ENCODE measurements at regions not wholly inside any gene's neighbourhood (a gene's known extent, or its start where the extent isn't known, plus 50 kb on each side); places are given as distances from the start of the nearest gene placed in this dataset.

DNA sequence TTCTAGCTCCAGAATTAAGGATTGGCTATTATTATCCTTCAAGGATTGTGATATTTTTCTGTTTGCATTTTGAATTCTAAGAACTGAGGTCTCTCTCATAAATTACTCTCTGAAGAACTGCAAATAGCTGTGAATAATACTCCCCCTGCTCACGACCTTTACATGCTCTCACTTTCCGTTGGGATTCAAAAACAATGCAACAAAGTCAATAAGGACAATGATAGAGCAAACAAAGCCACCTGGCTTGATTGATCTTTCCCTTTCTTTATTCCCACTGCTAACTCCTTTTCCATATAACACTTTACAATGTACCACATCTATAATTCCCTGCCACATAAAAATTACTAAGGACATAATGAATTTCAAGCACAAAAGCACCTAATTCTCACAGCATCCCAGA, 523.0 kb upstream of the CA10 start:
- Histone ChIP-seq H3K4me2 (ENCODE audit: low read length) (no peak overlapping the region), H3K36me3 (ENCODE audit: insufficient read depth, low read length) (no peaks in the 10 kb centered on the region), H3K27ac (ENCODE audit: low read depth, low read length, poor library complexity, severe bottlenecking) (no peak overlapping the region), H3K9ac (ENCODE audit: low read length) (no peak overlapping the region), H3K4me3 (ENCODE audit: low read depth, low read length, poor library complexity, severe bottlenecking) (no peak overlapping the region), H3K27me3 (ENCODE audit: insufficient read depth, low read length) (no peaks in the 10 kb centered on the region), H3K79me2 (ENCODE audit: insufficient read depth, low read length) (no peaks in the 10 kb centered on the region), H3F3A (ENCODE audit: insufficient read depth, low read length) (no peaks in the 10 kb centered on the region), H3K4me1 (ENCODE audit: insufficient read depth, low read length, severe bottlenecking) (no peaks in the 10 kb centered on the region), H2AFZ (ENCODE audit: low read length) (no peak overlapping the region), H3K9me3 (ENCODE audit: low read length) (no peaks in the 10 kb centered on the region), H4K20me1 (ENCODE audit: insufficient read depth, low read length) (no peaks in the 10 kb centered on the region), H3K9me2 (ENCODE audit: low read depth, low read length) (no peaks in the 10 kb centered on the region)
- no peak for TF ChIP-seq EZH2 (IDR thresholded peaks at IDR 0.05; ENCODE audit: borderline replicate concordance, low read length)
- TF ChIP-seq, protein P1, sequence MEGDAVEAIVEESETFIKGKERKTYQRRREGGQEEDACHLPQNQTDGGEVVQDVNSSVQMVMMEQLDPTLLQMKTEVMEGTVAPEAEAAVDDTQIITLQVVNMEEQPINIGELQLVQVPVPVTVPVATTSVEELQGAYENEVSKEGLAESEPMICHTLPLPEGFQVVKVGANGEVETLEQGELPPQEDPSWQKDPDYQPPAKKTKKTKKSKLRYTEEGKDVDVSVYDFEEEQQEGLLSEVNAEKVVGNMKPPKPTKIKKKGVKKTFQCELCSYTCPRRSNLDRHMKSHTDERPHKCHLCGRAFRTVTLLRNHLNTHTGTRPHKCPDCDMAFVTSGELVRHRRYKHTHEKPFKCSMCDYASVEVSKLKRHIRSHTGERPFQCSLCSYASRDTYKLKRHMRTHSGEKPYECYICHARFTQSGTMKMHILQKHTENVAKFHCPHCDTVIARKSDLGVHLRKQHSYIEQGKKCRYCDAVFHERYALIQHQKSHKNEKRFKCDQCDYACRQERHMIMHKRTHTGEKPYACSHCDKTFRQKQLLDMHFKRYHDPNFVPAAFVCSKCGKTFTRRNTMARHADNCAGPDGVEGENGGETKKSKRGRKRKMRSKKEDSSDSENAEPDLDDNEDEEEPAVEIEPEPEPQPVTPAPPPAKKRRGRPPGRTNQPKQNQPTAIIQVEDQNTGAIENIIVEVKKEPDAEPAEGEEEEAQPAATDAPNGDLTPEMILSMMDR (IDR thresholded peaks at IDR 0.05; ENCODE audit: low read length): no peak

DNA sequence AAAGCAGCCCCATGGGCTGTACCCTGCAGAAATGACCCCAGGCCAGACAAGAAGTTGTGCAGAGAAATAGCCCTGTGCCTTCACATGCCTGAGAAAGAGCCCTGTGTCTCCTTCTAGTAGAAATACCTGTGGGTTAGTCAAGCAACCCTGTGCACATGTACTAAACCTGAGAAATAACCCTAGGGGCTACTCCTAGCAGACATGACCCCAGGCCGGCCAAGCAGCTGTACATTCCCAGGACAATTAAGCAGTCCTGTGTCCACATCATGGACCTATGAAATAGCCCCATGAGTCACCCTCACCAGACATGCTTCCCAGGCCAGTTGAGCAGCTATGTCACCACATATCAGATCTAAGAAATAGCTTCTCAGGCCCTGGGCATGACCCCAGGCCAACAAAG, 519.7 kb upstream of the CA10 start:
- no peak overlapping the region for H3K4me3 ChIP-seq (ENCODE audit: low read depth, low read length, poor library complexity, severe bottlenecking)
- H3K27me3 ChIP-seq (ENCODE audit: insufficient read depth, low read length): no peaks in the 10 kb centered on the region
- no peaks in the 10 kb centered on the region for H3K9me2 ChIP-seq (ENCODE audit: low read depth, low read length)
- H3F3A ChIP-seq (ENCODE audit: insufficient read depth, low read length): no peaks in the 10 kb centered on the region
- no peaks in the 10 kb centered on the region for H3K4me1 ChIP-seq (ENCODE audit: insufficient read depth, low read length, severe bottlenecking)
- no peak for TF ChIP-seq EZH2 (IDR thresholded peaks at IDR 0.05; ENCODE audit: borderline replicate concordance, low read length)
- TF ChIP-seq, protein P1 (IDR thresholded peaks at IDR 0.05; ENCODE audit: low read length): no peak
- H2AFZ ChIP-seq (ENCODE audit: low read length): no peak overlapping the region
- no peaks in the 10 kb centered on the region for H3K9me3 ChIP-seq (ENCODE audit: low read length)
- H3K79me2 ChIP-seq (ENCODE audit: insufficient read depth, low read length): no peaks in the 10 kb centered on the region
- no peak overlapping the region for H3K27ac ChIP-seq (ENCODE audit: low read depth, low read length, poor library complexity, severe bottlenecking)
- H3K36me3 ChIP-seq (ENCODE audit: insufficient read depth, low read length): no peaks in the 10 kb centered on the region
- no peak overlapping the region for H3K9ac ChIP-seq (ENCODE audit: low read length)
- H3K4me2 ChIP-seq (ENCODE audit: low read length): no peak overlapping the region
- no peaks in the 10 kb centered on the region for H4K20me1 ChIP-seq (ENCODE audit: insufficient read depth, low read length)

DNA sequence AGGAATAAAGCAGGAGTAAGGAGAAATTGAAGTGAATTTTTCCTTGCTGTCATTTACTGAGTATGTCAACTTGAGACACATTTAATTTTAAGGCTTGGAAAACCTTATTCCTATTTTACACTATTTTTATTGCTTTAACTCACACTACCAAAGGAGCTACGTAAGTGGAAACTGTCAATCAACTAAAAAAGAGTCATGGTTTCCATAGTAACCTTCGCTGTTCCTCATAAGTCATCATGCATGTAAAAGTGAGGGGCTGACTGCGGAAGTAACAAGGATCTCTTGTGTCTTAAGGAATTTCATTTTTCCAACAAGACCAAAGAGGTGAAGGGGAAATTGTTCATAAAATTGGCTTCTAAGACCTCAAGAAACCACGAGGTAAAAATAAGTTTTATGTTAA, 516.2 kb upstream of the CA10 start:
- no peak overlapping the region for H2AFZ ChIP-seq (ENCODE audit: low read length)
- no peak overlapping the region for H3K4me3 ChIP-seq (ENCODE audit: low read depth, low read length, poor library complexity, severe bottlenecking)
- H3K27me3 ChIP-seq (ENCODE audit: insufficient read depth, low read length): no peaks in the 10 kb centered on the region
- H4K20me1 ChIP-seq (ENCODE audit: insufficient read depth, low read length): no peaks in the 10 kb centered on the region
- H3K79me2 ChIP-seq (ENCODE audit: insufficient read depth, low read length): no peaks in the 10 kb centered on the region
- no peaks in the 10 kb centered on the region for H3F3A ChIP-seq (ENCODE audit: insufficient read depth, low read length)
- no peak overlapping the region for H3K27ac ChIP-seq (ENCODE audit: low read depth, low read length, poor library complexity, severe bottlenecking)
- no peaks in the 10 kb centered on the region for H3K9me2 ChIP-seq (ENCODE audit: low read depth, low read length)
- no peak overlapping the region for H3K9ac ChIP-seq (ENCODE audit: low read length)
- no peak overlapping the region for H3K4me2 ChIP-seq (ENCODE audit: low read length)
- H3K4me1 ChIP-seq (ENCODE audit: insufficient read depth, low read length, severe bottlenecking): no peaks in the 10 kb centered on the region
- H3K36me3 ChIP-seq (ENCODE audit: insufficient read depth, low read length): no peaks in the 10 kb centered on the region
- TF ChIP-seq EZH2 (IDR thresholded peaks at IDR 0.05; ENCODE audit: borderline replicate concordance, low read length): no peak
- TF ChIP-seq, protein P1 (IDR thresholded peaks at IDR 0.05; ENCODE audit: low read length): no peak
- no peaks in the 10 kb centered on the region for H3K9me3 ChIP-seq (ENCODE audit: low read length)

Data from OCI-LY1 (cell line).